Keratinocyte (primary cell): ENCODE measurements at regions not wholly inside any gene's neighbourhood (a gene's known extent, or its start where the extent isn't known, plus 50 kb on each side); places are given as distances from the start of the nearest gene placed in this dataset.

ENCODE experiments used
- DNase-seq: peaks from one replicate; pipeline ENCODE4 v3.0.0-alpha.2; 2011; ENCODE audit warnings: low read depth, missing footprints, low spot score
- FAIRE-seq: peaks from 2 replicates; lab custom pipeline; 2011; peaks lifted over from hg19 to GRCh38; lab: Jason Lieb, UNC
- H2AFZ ChIP-seq: 2 replicates; pipeline ENCODE4 v1.6.0; 2012; ENCODE audit warnings: low read length, control low read depth, inconsistent platforms; ENCODE audit not compliant: control insufficient read depth
- H3K27ac ChIP-seq: 2 replicates; pipeline ENCODE4 v1.5.1; 2011; ENCODE audit warnings: low read length; ENCODE audit not compliant: control insufficient read depth, insufficient read depth
- H3K27me3 ChIP-seq: 3 replicates; pipeline ENCODE4 v1.6.0; 2011; ENCODE audit warnings: low read length; ENCODE audit not compliant: control insufficient read depth, insufficient read depth; ENCODE audit errors: extremely low read depth
- H3K36me3 ChIP-seq, 2 experiments: 2 replicates in 1 of 2; 3 replicates in 1 of 2; pipeline ENCODE4 v1.5.1; 2011; ENCODE audit warnings: low read length in 2 of 2, mild to moderate bottlenecking in 1 of 2; ENCODE audit not compliant: control insufficient read depth in 2 of 2, insufficient read depth in 2 of 2; ENCODE audit errors: extremely low read depth in 1 of 2
- H3K4me1 ChIP-seq: 3 replicates; pipeline ENCODE4 v1.5.1; 2011; ENCODE audit warnings: low read length; ENCODE audit not compliant: control insufficient read depth, insufficient read depth; ENCODE audit errors: extremely low read depth
- H3K4me2 ChIP-seq: 3 replicates; pipeline ENCODE4 v1.6.0; 2011; ENCODE audit warnings: low read depth, low read length; ENCODE audit not compliant: control insufficient read depth, insufficient read depth; ENCODE audit errors: extremely low read depth
- H3K4me3 ChIP-seq, 3 experiments: fragments of 200-600 bp in 1 of 3; sonication (generic) in 1 of 3; 2 replicates in 2 of 3; 3 replicates in 1 of 3; pipeline ENCODE4 v1.5.1; 2011 to 2016; ENCODE audit warnings: low read length in 3 of 3, mild to moderate bottlenecking in 3 of 3, control low read depth in 2 of 3, inconsistent platforms in 1 of 3, low read depth in 1 of 3, mixed read lengths in 1 of 3, mixed run types in 1 of 3, moderate library complexity in 1 of 3; ENCODE audit not compliant: control insufficient read depth in 2 of 3, insufficient read depth in 2 of 3; ENCODE audit errors: extremely low read depth in 1 of 3
- H3K79me2 ChIP-seq: 2 replicates; pipeline ENCODE4 v1.6.0; 2012; ENCODE audit warnings: low read length; ENCODE audit not compliant: control insufficient read depth, insufficient read depth
- H3K9ac ChIP-seq: 3 replicates; pipeline ENCODE4 v1.6.0; 2011; ENCODE audit warnings: low read length; ENCODE audit not compliant: control insufficient read depth, insufficient read depth; ENCODE audit errors: extremely low read depth
- H3K9me1 ChIP-seq: 3 replicates; pipeline ENCODE4 v1.6.0; 2011; ENCODE audit warnings: low read length; ENCODE audit not compliant: control insufficient read depth, insufficient read depth; ENCODE audit errors: extremely low read depth
- H3K9me3 ChIP-seq: 2 replicates; pipeline ENCODE4 v1.5.1; 2012; ENCODE audit warnings: low read depth, low read length; ENCODE audit not compliant: control insufficient read depth
- H4K20me1 ChIP-seq: 3 replicates; pipeline ENCODE4 v1.6.0; 2011; ENCODE audit warnings: low read length; ENCODE audit not compliant: control insufficient read depth, insufficient read depth; ENCODE audit errors: extremely low read depth
- CTCF ChIP-seq, 3 experiments: IDR thresholded peaks in 1 of 3; conservative IDR thresholded peaks in 1 of 3; optimal IDR thresholded peaks in 1 of 3; 2 replicates in 2 of 3; 3 replicates in 1 of 3; pipeline versions ENCODE3 to v1.5.1; 2011; ENCODE audit warnings: low read length in 3 of 3, mild to moderate bottlenecking in 3 of 3, moderate library complexity in 2 of 3, control low read depth in 1 of 3, inconsistent platforms in 1 of 3; ENCODE audit not compliant: insufficient read depth in 2 of 3; ENCODE audit errors: extremely low read depth in 1 of 3
- EZH2 ChIP-seq: IDR thresholded peaks from one replicate; pipeline ENCODE4 v1.6.1; 2012; ENCODE audit warnings: inconsistent platforms, mild to moderate bottlenecking, low read length, moderate library complexity
- dilution Hi-C: fragments of 300-500 bp; cut with MboI; formaldehyde crosslinking; loops from one replicate; pipeline ENCODE4 v1.7.0; 2020; ENCODE audit warnings: low sequenced_read_pairs; ENCODE audit not compliant: extremely low pct_ligation_motif_present

DNA sequence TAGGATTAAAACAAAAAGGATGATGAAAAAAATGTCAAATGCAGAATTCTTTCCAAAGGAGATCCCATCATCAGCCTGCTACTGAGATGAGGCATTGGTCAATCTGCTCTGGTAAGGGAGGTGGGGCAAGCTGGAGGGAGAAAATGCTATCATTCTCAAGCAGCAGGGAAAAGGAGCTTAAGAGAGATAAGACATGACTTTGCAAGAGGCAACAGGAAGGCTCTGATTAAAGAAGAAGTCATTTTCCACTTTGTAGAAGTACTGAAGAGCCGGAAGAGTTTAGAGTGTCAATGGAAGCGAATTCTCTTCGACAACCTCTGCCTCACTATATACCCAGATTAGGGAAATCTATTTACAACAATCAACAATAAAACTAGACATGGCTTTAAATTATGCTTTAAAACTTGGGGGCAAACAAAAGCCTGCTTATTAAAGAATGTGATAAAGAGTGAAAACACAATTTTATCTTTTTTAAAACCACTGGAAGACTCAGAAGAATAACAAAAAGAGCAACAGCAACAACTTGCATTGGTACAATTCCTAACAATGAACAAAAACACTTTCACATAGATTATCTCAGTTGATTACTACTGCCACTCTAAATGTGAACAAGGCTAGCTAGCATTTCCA, 81.8 kb upstream of the NANOGP8 start:
- Histone ChIP-seq H3K27me3 (no peaks in the 10 kb centered on the region), H3K4me3 (no peak overlapping the region), H3K9me1 (no peaks in the 10 kb centered on the region), H3K4me2 (no peak overlapping the region), H4K20me1 (no peaks in the 10 kb centered on the region), H3K4me1 (no peaks in the 10 kb centered on the region), H2AFZ (no peak overlapping the region), H3K27ac (no peak overlapping the region), H3K9me3 (no peaks in the 10 kb centered on the region), H3K79me2 (no peaks in the 10 kb centered on the region), H3K9ac (no peak overlapping the region), H3K36me3 (no peaks in the 10 kb centered on the region)
- FAIRE-seq (no peak), DNase-seq (no peak)
- TF ChIP-seq CTCF (optimal IDR thresholded peaks at IDR 0.05 in 1 of 3, IDR thresholded peaks at IDR 0.05 in 1 of 3, conservative IDR thresholded peaks at IDR 0.05 in 1 of 3; ENCODE audit: extremely low read depth in 1 of 3, insufficient read depth in 2 of 3, low read length in 3 of 3) (no peak), EZH2 (no peak)
- dilution Hi-C loops = no loop called here

DNA sequence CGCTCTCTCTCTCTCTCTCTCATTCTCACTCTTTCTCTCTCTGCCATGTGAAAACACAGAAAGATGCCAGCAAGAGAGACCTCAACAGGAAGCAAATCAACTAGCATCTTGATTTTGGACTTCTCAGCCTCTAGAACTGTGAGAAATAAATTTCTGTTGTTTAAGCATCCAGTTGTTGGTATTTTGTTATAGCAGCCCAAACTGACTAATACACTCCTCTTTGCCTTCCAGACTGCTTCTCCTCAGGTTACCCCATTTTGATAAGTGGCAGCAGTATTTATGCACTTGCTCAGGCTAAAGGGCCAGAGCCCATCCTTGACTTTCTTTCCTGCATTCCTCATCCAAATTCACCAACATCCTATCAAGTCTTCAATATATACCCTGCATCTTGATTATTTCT, 76.6 kb upstream of the NANOGP8 start:
- Histone ChIP-seq H3K4me2 (no peak overlapping the region), H3K4me3 (no peak overlapping the region), H3K4me1 (no peaks in the 10 kb centered on the region), H3K9me3 (no peaks in the 10 kb centered on the region), H2AFZ (no peak overlapping the region), H3K27me3 (no peaks in the 10 kb centered on the region), H3K27ac (no peak overlapping the region), H3K9ac (no peak overlapping the region), H4K20me1 (no peaks in the 10 kb centered on the region), H3K79me2 (no peaks in the 10 kb centered on the region), H3K9me1 (no peaks in the 10 kb centered on the region), H3K36me3 (no peaks in the 10 kb centered on the region)
- DNase-seq (no peak), FAIRE-seq (no peak)
- no peak for TF ChIP-seq CTCF (optimal IDR thresholded peaks at IDR 0.05 in 1 of 3, IDR thresholded peaks at IDR 0.05 in 1 of 3, conservative IDR thresholded peaks at IDR 0.05 in 1 of 3; ENCODE audit: extremely low read depth in 1 of 3, insufficient read depth in 2 of 3, low read length in 3 of 3)
- TF ChIP-seq EZH2 = no peak
- dilution Hi-C loops = no loop called here
